ENCODE measurements at regions not wholly inside any gene's neighbourhood (a gene's known extent, or its start where the extent isn't known, plus 50 kb on each side); places are given as distances from the start of the nearest gene placed in this dataset.
"Not testable (repeated sequence)": the region's sequence is repeated elsewhere in the genome, so short reads cannot be mapped to it uniquely, and the experiment has no call there.

GRCh38 chr5:126101901-126102300, 321.3 kb upstream of the GRAMD2B start:
- no peak for DNase-seq (ENCODE audit: low read depth)

GRCh38 chr5:126103050-126103449, 320.2 kb upstream of the GRAMD2B start:
- DNase-seq (ENCODE audit: low read depth): no peak

- DNase-seq (ENCODE audit: low read depth): no peak
Measured at GRCh38 chr5:126103868-126104267, 319.3 kb upstream of the GRAMD2B start.

- DNase-seq (ENCODE audit: low read depth): no peak
Measured at GRCh38 chr5:126104341-126104740, 318.9 kb upstream of the GRAMD2B start.

GRCh38 chr5:126104951-126105350, 318.3 kb upstream of the GRAMD2B start:
- no peak for DNase-seq (ENCODE audit: low read depth)

- DNase-seq (ENCODE audit: low read depth): no peak
Measured at GRCh38 chr5:126106029-126106428, 317.2 kb upstream of the GRAMD2B start.

- DNase-seq (ENCODE audit: low read depth): no peak
Measured at GRCh38 chr5:126107381-126107780, 315.8 kb upstream of the GRAMD2B start.

GRCh38 chr5:126108470-126108869, 314.7 kb upstream of the GRAMD2B start:
- DNase-seq (ENCODE audit: low read depth): no peak

GRCh38 chr5:126115059-126115629, 308.1 kb upstream of the GRAMD2B start:
- no peak for DNase-seq (ENCODE audit: low read depth)

GRCh38 chr5:126117044-126117443, 306.2 kb upstream of the GRAMD2B start:
- DNase-seq (ENCODE audit: low read depth): no peak

- no peak for DNase-seq (ENCODE audit: low read depth)
Measured at GRCh38 chr5:126119887-126120442, 303.2 kb upstream of the GRAMD2B start.

GRCh38 chr5:126120939-126121338, 302.3 kb upstream of the GRAMD2B start:
- no peak for DNase-seq (ENCODE audit: low read depth)

GRCh38 chr5:126122942-126123341, 300.3 kb upstream of the GRAMD2B start:
- no peak for DNase-seq (ENCODE audit: low read depth)

GRCh38 chr5:126124706-126125345, 298.4 kb upstream of the GRAMD2B start:
- no peak for DNase-seq (ENCODE audit: low read depth)

GRCh38 chr5:126125407-126125806, 297.8 kb upstream of the GRAMD2B start:
- DNase-seq (ENCODE audit: low read depth): no peak

- no peak for DNase-seq (ENCODE audit: low read depth)
Measured at GRCh38 chr5:126126574-126126973, 296.6 kb upstream of the GRAMD2B start.

- DNase-seq (ENCODE audit: low read depth): not testable (repeated sequence)
Measured at GRCh38 chr5:126127371-126127770, 295.8 kb upstream of the GRAMD2B start.

GRCh38 chr5:126129431-126129830, 293.8 kb upstream of the GRAMD2B start:
- DNase-seq (ENCODE audit: low read depth): no peak

GRCh38 chr5:126133424-126133823, 289.8 kb upstream of the GRAMD2B start:
- no peak for DNase-seq (ENCODE audit: low read depth)

GRCh38 chr5:126137891-126138280, 285.3 kb upstream of the GRAMD2B start:
- no peak for DNase-seq (ENCODE audit: low read depth)

- DNase-seq (ENCODE audit: low read depth): no peak
Measured at GRCh38 chr5:126138281-126138931, 284.8 kb upstream of the GRAMD2B start.

GRCh38 chr5:126139086-126139485, 284.1 kb upstream of the GRAMD2B start:
- no peak for DNase-seq (ENCODE audit: low read depth)

GRCh38 chr5:126139773-126140172, 283.4 kb upstream of the GRAMD2B start:
- no peak for DNase-seq (ENCODE audit: low read depth)

All from activated T-helper 9 cell treated with anti-CD3 and anti-CD28 coated beads, Interleukin-2, amount 50 U/mL, for 16 hours (primary cell).